Umbilical cord (tissue), 1 donor: ENCODE measurements at regions not wholly inside any gene's neighbourhood (a gene's known extent, or its start where the extent isn't known, plus 50 kb on each side); places are given as distances from the start of the nearest gene placed in this dataset.
"Not testable (repeated sequence)": the region's sequence is repeated elsewhere in the genome, so short reads cannot be mapped to it uniquely, and the experiment has no call there.

ENCODE experiments used
- DNase-seq: peaks from one replicate; pipeline ENCODE4 v3.0.0-alpha.2; 2015; ENCODE audit warnings: low spot score

GRCh38 chr6:67904735-67905134 is 730.3 kb upstream of the ADGRB3 start:
- not testable (repeated sequence) for DNase-seq

DNA sequence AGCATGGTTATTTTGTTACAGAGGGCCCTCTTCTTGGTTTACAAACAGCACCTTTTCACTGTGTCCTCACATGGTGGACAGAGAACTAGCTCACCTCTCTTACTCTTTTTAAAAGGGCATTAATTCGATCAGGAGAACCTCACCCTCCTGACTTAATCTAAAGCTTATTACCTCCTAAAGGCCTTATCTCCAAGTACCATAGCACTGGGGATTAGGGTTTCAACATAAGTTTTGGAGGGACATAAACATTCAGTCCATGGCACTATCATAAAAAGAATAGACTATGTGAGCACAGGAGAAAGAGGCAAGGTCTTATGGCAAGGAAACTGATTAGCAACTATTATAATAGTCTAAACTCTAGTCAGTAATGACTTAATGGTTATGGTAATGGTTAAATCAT is 736.2 kb upstream of the ADGRB3 start:
- DNase-seq = no peak

GRCh38 chr6:67897998-67898607 is 737.0 kb upstream of the ADGRB3 start:
- DNase-seq = no peak

DNA sequence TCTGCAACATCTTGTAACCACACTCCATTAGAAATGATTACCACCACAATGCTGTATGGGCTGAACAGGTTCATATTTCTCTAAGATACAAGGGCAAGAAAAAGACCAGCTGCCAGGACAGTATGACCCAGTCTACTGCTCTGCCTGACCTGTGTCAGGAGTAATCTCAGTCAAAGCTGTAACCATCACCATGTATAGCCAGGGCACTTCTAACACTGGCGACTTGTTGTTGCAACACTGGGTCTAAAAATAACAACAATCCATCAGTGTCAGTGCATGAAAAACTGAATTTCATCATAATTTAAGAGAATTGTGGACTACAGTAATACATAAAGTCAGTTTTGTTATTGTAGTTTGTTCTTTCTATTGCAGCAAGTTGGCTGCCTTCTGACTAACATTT is 738.6 kb upstream of the ADGRB3 start:
- DNase-seq = no peak

DNA sequence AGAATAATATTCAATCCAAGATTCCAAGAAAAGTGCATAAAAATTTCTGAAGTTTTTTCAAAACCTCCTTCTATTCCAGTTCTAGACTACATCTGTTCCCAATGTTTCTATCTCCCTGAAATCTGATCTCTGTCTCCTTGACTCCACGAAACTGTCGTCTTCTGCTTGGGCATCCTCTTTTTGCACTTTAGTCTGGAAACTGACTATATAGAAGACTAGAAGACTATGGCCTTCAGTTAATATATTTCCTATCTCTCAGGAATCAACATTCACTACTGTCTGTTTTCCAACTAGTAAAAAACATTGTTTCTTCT is 745.4 kb upstream of the ADGRB3 start:
- no peak for DNase-seq

- no peak for DNase-seq
These were observed 746.0 kb upstream of the ADGRB3 start for GRCh38 chr6:67888886-67889681.

DNA sequence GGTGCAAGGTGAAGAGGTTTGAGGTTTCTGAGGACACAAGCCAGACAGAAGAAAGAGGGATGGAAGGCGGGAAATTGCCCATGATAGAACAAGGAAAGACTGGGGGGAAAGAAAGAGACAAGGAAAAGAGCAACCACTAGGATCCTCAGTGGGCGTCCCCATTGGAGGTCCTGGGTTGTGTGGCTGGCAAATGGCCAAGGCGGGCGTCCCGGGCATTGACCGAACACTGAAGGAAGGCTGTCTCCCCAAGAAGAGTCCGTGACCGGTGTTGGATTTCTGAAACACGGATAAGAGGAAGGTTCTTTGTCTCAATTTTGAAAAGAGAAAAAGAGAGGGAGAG is 746.6 kb upstream of the ADGRB3 start:
- DNase-seq = no peak

- DNase-seq = no peak
These were observed 747.1 kb upstream of the ADGRB3 start for GRCh38 chr6:67887747-67888545.

GRCh38 chr6:67887419-67887746 is 747.7 kb upstream of the ADGRB3 start:
- no peak for DNase-seq

DNA sequence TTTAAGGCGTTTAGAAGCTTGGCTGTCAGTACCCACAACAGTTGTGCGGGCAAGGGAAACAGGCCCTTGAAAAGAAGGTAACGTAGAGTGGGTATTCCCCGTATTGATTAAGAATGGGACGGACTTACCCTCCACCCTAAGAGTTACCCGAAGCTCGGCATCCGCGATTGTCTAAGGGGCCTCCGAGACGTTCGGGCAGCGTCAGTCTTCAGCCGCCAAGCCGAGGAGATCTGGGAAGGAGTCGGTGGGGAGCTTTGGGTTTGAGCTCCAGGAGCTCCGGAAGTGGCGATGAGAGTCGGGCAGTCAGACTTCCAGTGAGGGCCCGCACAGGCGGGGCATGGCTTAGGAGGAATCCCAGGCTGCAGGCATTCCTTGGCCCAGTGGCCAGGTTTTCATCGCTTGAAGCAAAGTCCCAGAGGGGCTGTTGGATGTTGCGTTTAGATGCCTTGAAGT is 748.2 kb upstream of the ADGRB3 start:
- no peak for DNase-seq

GRCh38 chr6:67886036-67886707 is 748.9 kb upstream of the ADGRB3 start:
- DNase-seq = no peak

GRCh38 chr6:67885081-67886033 is 749.7 kb upstream of the ADGRB3 start:
- DNase-seq = no peak

DNA sequence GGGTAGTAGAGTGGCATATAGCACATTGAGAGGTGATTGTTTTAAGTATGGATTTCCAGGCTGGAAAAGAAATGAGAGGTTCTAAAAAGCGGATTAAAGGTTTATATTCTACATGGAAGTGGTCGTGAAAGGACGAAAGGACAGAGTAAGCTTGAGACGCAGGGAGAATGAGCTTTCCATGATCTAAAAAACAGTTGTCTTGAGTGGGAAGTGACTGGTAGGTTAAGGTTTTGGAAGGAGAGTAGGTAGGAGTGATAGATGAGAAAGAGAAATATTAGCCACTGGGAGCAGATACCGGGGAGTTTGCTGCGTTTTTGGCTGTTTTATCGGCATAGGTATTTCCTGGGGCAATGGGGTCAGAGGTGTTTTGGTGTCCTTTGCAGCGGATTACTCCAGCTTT is 750.6 kb upstream of the ADGRB3 start:
- DNase-seq = no peak

GRCh38 chr6:67883500-67884366 is 751.3 kb upstream of the ADGRB3 start:
- no peak for DNase-seq

GRCh38 chr6:67882436-67883311 is 752.4 kb upstream of the ADGRB3 start:
- DNase-seq = no peak

DNA sequence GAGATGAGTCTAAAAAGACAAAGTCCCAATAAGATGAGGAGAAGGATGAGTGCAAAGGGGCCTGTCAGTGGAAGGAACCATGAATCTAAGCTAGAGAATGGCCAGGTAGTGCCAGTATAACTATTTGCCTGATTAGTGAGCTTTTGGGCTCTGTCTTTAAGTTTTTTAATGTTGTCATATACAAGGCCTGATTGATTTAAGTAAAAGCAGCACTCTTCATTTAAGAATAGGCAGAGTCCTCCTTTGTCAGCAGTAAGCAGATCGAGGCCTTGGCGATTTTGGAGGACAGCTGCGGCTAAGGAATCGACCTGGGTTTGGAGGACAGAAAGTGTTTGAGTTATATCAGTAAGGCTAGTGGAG is 753.4 kb upstream of the ADGRB3 start:
- DNase-seq = no peak

DNA sequence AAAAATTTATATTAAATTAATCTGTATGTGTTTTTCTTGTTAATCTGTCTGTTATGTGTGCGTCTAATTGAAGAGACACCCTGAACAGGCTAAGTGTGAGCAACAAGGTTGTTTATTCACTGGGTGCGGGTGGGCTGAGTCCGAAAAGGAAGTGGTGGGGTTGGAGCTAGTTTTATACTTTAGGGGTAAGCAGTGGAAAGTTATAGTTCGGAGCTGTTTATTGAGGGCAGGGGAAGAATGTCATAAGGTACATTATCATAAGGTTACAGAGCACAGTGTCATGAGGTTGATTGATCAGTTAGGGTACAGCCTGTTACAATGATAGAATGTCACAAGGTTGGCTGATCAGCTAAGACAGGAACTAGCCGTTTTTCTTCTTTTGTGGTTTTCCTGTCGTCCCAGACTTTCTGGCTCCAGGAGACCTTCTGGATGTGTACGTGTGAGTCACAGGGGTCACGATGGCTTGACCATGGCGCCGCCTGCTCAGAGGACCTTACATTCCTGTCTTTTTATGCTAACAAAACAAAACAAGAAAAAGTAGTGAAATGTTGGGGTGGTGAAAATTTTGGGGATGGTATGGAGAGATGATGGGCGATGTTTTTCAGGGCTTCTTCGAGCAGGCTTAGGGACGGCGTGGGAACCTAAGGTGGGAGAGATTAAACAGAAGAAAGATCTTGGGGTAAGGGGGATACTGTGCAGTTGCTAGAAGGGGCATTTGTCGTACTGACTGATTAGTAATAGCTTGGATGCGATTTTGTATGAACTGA is 754.0 kb upstream of the ADGRB3 start:
- no peak for DNase-seq

- not testable (repeated sequence) for DNase-seq
These were observed 754.7 kb upstream of the ADGRB3 start for GRCh38 chr6:67880343-67880742.

DNA sequence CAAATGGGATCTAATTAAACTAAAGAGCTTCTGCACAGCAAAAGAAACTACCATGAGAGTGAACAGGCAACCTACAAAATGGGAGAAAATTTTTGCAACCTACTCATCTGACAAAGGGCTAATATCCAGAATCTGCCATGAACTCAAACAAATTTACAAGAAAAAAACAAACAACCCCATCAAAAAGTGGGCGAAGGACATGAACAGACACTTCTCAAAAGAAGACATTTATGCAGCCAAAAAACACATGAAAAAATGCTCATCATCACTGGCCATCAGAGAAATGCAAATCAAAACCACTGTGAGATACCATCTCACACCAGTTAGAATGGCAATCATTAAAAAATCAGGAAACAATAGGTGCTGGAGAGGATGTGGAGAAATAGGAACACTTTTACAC is 755.2 kb upstream of the ADGRB3 start:
- DNase-seq = not testable (repeated sequence)
